NOMO-1 (cell line): ENCODE measurements at regions not wholly inside any gene's neighbourhood (a gene's known extent, or its start where the extent isn't known, plus 50 kb on each side); places are given as distances from the start of the nearest gene placed in this dataset.
A peak's percentile ranks its signal among the peaks of the same experiment; 100 is the strongest.

Experiments used
- DNase-seq, 2 experiments: peaks; one replicate each; lab custom pipeline; 2025; ENCODE audit not compliant: unreplicated experiment in 2 of 2; lab: John Stamatoyannopoulos, UW

- DNase-seq: no peak
Measured at GRCh38 chr10:107718864-107719263, 554.4 kb upstream of the SORCS1 start.

- DNase-seq: no peak
Measured at GRCh38 chr10:107717046-107717445, 552.5 kb upstream of the SORCS1 start.

DNA sequence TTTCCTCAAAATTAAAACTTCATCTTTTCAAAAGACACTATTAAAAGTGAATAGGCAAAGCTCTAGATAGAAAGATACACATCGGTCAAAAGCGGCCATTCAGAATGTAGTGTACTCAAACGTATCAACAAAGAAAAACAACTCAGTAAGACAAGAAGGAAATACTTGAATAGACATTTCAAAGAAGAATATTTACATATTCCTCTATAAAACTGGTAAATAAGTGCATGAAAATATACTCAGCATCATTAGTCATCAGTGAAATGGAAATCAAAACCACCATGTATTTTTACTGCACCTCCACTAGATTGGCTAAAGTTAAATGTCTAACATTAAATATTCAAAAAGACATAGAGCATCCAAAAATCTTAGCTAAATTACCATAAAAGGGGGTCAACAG is 551.1 kb upstream of the SORCS1 start:
- DNase-seq: no peak

GRCh38 chr10:107708981-107709380 is 544.5 kb upstream of the SORCS1 start:
- no peak for DNase-seq

DNA sequence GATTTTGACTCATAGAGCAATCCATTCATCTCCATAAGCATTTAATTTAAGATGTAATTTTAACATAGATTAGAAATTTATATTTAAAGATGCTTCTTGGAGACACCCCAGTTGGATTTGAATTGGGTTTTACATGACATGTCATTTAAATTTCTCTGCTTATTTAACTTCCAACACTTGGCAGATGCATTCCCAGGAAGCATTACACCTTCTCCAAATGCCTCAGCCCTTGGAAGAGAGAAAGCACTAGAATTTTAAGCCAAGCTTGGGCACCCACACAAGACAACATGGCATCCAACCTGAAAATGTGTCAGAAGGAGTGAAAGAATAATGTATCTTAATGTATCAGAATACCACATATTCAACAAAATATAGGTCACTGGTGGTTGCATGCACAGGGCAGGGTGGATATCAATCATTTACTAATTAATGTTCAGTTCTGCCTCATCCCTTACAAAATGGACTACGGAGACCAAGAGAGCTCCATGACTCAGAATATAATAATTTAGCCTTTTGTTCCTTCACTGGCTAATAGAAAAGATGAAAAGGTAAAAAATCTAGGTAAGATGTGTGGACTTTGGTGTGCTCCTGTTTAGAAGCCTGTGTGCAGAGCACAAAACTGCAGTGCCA is 541.7 kb upstream of the SORCS1 start:
- DNase-seq: no peak

- no peak for DNase-seq
Measured at GRCh38 chr10:107701943-107702342, 537.4 kb upstream of the SORCS1 start.

DNA sequence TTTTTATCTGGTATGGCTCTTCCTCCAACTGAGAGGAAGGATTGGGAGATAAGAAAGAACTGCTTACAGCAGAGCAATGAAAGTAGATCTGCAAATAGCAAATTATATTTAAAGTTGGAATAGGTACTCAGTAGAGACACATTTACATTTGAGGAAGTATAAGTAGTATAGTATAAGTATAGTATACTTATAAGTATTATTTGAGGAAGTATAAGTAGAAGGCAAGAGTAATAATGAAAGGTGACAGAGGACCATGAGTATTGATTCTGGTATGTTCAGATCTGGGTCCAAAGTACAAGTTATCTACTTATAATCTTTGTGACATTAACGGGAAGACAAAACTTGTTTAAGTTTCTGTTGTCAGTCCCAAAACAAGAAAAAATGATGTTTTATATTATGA is 527.6 kb upstream of the SORCS1 start:
- DNase-seq: peak in 1 of 2 experiments; percentile 77

DNA sequence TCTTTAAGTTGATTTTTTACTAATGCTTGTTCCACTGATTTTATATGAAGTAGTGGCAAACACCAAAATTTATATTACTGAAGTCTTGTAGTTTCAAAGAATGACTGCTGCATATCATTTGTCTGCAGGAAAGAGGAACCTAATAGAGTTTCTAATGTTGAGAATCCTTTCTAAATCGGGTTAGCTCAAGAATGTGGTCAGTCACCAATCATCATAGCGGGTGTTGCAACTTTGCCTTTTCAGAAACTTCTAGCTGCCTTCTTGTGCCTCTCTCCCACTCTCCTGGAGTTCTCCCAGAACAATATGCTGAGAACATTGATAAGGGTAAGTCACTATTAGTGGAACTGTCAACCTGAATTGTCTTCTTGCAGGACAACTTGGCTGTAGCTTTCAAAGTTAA is 524.8 kb upstream of the SORCS1 start:
- peak; percentile 84 to 97 for DNase-seq

DNA sequence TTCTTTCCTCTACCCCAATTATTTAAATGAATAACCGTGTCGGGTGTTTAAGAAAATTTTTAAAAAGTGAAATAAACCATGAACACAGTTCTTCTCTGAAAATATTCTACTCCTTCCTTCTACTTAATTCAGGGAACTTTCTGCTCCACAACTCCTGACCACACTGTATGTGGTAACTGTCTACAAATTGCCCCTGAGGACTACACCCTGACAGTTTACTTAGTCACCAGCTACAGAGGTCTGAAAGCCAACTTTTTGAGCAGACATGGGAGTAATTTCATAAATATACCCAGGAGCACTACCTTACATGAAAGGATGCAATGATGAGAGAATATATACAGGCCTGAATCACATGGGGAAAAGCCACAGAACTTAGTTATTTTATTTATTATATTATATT is 523.2 kb upstream of the SORCS1 start:
- DNase-seq: peak; percentile 68 to 92

DNA sequence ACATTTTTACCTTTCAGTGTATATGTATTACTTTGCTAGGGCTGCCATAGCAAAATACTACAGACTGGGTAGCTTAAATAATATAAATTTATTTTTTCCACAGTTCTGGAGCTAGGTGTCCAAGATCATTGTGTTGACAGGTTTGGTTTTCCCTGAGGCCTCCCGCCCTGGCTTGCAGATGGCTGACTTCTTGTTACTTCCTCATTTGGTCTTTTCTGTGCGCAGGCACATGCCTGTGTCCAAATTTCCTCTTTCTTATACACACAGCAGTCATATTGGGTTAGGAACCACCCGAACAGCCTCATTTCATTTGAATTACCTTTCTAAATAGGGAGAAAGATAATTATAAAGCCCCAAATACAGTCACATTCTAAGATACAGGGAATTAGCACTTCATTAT is 521.6 kb upstream of the SORCS1 start:
- DNase-seq: peak; percentile 87 to 91

- DNase-seq: no peak
Measured at GRCh38 chr10:107671960-107672359, 507.5 kb upstream of the SORCS1 start.

DNA sequence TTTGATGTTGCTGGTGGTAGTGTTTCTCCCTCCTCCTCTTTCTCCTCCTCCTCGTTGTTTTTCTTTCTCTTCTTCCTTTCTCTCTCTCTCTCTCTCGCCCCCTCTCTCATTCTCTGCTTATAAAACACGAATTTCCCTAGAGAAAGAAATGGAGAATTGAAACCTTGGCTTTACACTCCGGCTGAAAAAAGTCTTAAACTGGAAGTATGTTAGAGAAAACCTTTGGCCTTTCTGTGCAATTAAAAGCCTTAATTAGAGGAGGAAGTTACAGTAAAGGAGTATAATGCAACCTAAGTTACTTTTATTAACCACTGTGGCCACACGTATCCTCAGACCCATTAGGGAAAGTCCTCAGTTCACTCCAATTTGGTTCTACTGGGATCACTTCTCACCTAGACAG is 501.7 kb upstream of the SORCS1 start:
- peak; percentile 79 to 89 for DNase-seq

GRCh38 chr10:107665459-107665858 is 501.0 kb upstream of the SORCS1 start:
- no peak for DNase-seq

DNA sequence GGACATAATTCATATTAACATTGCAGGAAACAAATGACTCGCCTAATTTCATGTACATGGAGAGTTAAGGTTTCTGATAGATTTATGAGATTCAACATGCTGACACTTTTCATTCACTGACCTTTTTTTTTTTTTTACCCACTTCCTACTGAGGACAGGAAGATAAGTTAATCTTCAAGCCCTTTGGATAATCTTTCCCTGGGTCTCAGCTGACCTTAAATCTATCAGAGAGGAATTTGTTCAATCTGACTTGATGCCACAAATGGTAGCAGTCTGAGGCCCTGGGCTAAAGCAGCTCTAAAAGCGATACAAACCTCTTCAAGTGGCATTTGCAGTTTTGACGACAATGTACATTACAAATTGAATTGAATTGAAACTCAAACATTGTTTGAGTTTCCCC is 493.3 kb upstream of the SORCS1 start:
- DNase-seq: no peak

DNA sequence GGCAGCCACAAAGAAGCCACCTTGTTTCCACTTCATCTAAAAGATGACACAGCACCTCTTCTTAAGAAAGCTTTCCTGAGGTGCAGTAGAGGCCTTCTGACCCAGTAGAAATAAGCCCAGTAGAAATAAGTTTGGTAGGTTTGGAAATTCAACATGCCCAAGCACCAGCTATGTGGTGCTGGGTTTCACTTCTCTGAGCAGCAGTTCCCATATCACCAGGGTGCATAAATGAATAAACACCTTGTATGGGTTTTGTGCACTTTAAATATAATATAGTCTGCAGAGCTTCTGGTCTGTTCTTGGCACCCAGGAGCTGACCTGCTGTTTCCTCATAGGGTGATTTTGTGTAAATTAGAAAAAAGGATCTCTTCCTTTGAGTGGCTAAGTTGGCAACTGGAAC is 492.4 kb upstream of the SORCS1 start:
- peak; percentile 55 to 78 for DNase-seq

GRCh38 chr10:107653832-107654287 is 489.4 kb upstream of the SORCS1 start:
- DNase-seq: peak; percentile 50 to 75

DNA sequence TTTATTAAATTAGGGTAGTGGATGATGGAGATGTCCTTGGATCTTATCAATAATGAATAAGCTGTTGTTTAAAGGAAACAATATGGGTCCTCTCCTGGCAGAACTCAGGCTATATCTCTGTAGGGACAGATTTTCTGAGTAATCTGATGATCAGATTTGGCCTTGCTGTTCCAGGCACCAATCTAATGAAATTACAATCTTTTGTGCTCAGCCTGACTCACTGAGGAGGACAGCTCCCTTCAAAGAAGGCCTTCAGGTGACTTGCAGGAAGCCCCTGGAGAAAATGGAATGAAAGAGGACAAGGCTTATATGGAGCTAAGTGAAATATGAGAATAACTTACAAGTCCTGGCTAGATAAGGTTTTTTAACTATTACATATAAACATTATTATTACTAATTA is 486.4 kb upstream of the SORCS1 start:
- no peak for DNase-seq

DNA sequence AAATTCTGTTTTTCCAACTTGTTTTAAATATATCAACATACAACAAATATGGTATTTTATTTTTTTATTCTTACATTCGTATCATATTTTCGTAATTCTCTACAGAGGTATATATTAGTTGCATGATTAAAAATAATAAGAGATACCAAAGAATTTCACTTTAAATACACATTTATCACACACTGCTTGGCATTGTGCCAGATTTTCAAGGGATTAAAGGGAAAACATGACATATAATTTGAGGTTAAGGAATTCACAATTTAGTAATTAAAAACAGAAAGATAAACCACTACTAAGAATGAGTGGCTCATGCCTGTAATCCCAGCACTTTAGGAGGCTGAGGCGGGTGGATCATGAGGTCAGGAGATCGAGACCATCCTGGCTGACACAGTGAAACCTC is 484.7 kb upstream of the SORCS1 start:
- DNase-seq: no peak

GRCh38 chr10:107647462-107647861 is 483.0 kb upstream of the SORCS1 start:
- no peak for DNase-seq

- DNase-seq: no peak
Measured at GRCh38 chr10:107631876-107632275, 467.4 kb upstream of the SORCS1 start.

DNA sequence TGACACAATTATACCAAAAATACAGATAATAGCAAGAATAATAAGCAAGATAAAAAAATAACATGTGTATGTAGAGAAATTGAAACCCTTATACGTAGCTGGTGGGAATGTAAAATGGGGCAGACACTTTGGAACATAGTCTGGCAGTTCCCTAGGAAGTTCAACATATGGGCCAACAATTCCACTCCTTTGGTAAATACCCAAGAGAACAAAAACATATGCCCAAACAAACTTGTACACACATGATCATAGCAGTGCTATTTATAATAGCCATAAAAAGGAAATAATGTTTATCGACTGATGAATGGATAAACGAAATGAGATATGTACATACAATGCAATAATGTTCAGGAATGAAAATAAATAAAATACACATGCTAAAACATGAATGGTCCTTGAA is 462.4 kb upstream of the SORCS1 start:
- no peak for DNase-seq

DNA sequence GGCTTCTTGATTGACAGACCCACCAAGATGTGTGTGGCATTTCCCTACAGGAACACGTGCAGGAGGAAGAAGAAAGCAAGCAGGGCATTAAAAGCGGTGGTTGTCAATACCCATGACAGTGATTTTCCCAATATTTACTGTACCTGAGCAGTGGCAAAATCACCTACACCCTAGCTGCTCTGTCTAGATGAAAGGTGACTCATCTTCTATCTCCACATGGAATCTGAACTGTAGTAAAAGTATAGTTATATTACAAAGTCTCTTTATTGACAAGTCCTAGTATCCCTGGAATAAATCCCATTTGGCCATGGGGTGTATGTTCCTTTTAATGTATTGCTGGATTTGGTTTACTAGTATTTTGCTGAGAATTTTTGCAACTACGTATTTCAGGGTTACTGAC is 458.8 kb upstream of the SORCS1 start:
- no peak for DNase-seq

- no peak for DNase-seq
Measured at GRCh38 chr10:107619139-107619538, 454.6 kb upstream of the SORCS1 start.
